ENCODE measurements at regions not wholly inside any gene's neighbourhood (a gene's known extent, or its start where the extent isn't known, plus 50 kb on each side); places are given as distances from the start of the nearest gene placed in this dataset.

DNA sequence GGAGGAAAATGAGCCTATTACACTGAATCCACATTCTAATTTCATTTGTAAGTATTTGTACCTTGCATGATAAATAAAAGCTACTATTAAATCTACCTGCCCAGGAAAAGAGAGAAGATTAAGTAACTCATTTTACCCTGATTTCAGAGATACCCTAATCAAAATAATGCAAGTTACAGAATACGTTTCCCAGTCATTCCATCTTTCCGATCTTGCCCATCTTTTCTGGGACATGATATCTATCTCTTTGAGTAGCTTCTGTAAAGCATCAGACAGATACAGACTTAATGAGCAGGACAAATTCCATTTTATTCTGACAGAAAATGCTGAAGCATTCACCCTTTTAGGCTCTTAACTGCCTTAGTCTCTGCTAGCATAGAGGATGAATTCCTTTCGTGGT is 56.6 kb downstream of the SPRY2 start:
- Histone ChIP-seq H4K20me1 (no peaks in the 10 kb centered on the region), H3K27ac (no peak overlapping the region), H3K9ac (no peak overlapping the region), H3K4me2 (no peak overlapping the region), H3K4me3 (no peak overlapping the region), H3K4me1 (no peaks in the 10 kb centered on the region), H3K9me3 (replicated peaks in 1 of 11) (peaks cover 11 to 35% (median 24%) of the 10 kb centered on the region in 11 experiments), H3K27me3 (no peaks in the 10 kb centered on the region), H3K36me3 (no peaks in the 10 kb centered on the region)
- TF ChIP-seq Cebpa-rat (IDR thresholded peaks at IDR 0.05), result no peak

DNA sequence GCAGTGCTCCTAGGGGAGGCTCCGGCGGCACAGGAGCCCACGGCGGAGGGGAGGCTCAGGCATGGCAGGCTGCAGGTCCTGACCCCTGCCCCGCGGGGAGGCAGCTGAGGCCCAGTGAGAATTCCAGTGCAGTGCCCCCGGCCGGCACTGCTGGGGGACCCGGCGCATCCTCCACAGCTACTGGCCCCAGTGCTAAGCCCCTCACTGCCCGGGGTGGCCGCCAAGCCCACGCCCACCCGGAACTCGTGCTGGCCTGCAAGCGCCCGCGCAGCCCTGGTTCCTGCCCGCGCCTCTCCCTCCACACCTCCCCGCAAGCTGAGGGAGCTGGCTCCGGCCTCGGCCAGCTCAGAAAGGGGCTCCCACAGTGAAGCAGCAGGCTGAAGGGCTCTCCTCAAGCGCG is 62.2 kb downstream of the SPRY2 start:
- Histone ChIP-seq H3K4me2 (no peak overlapping the region), H3K9me3 (replicated peaks in 1 of 11) (peaks cover 13 to 28% (median 23%) of the 10 kb centered on the region in 11 experiments), H3K4me3 (peak overlapping the region in 3 of 10 experiments; percentile 7 to 20 (median 16); a peak in 3 of 20 replicates), H3K27ac (peak overlapping the region in 1 of 11 experiments; percentile 20; a peak in 1 of 22 replicates), H3K36me3 (no peaks in the 10 kb centered on the region; a peak in 2 of 22 replicates), H3K27me3 (no peaks in the 10 kb centered on the region), H3K9ac (no peak overlapping the region), H4K20me1 (no peaks in the 10 kb centered on the region), H3K4me1 (peaks cover 23 to 36% (median 32%) of the 10 kb centered on the region in 10 experiments)
- no peak for TF ChIP-seq Cebpa-rat (IDR thresholded peaks at IDR 0.05)

DNA sequence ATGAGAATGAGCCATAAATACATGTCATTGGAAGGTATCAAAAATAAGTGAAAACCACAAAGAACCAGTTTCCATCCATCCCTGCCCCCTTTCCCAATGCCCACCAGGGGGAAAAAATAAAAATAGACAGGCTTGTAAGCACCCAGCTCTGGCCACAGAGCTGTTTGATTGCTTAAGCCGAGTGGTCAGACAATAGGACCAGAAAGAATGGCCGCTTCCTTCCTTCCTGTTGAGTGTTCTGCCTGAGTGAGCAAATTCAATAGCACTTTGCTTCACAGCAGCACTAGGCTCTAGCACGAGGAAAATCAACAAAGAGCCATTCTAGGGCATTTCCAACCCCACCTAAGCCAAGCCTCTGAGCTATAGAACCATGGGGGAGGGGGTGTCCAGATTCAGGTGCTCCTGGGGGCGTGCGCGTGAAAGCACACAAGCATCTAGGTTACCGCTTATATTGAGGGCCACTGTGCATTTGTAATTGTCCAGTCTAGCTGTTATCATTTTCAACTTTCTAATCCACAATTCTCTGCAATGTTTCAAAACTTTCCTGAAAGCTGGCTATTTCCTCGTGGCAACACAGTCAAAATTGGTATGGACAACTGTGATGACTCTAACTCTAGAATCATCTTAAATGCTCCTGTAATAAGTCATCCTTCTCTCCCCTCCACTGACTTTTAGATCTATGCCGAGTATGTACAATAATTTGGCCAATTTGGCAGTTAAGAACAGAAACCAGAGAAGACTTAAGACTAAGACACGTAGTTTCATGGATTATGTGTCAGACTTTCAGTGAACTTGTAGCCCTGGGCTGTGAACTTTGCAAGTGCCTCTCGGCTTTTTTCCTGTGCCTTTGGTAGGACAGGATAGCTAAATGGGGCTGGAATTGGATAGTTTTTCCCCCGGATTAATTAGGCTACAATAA is 64.3 kb downstream of the SPRY2 start:
- peak overlapping the region in 8 of 11 experiments; percentile 4 to 53 (median 46); a peak in 10 of 22 replicates for H3K9ac ChIP-seq
- peak overlapping the region; percentile 75 to 92 (median 81) for H3K4me2 ChIP-seq
- no peaks in the 10 kb centered on the region for H4K20me1 ChIP-seq
- peaks cover 23 to 36% (median 32%) of the 10 kb centered on the region in 10 experiments for H3K4me1 ChIP-seq
- peak overlapping the region in 6 of 10 experiments; percentile 3 to 41 (median 30); a peak in 8 of 20 replicates for H3K4me3 ChIP-seq
- H3K9me3 ChIP-seq (replicated peaks in 1 of 11), result peaks cover 17 to 32% (median 30%) of the 10 kb centered on the region in 11 experiments
- H3K27me3 ChIP-seq, result no peaks in the 10 kb centered on the region
- no peaks in the 10 kb centered on the region; a peak in 2 of 22 replicates for H3K36me3 ChIP-seq
- peak overlapping the region; percentile 6 to 78 (median 67); a peak in 19 of 22 replicates for H3K27ac ChIP-seq
- TF ChIP-seq Cebpa-rat (IDR thresholded peaks at IDR 0.05), result peak in 9 of 11 experiments; percentile 9 to 81 (median 39); a peak in 8 of 22 replicates

DNA sequence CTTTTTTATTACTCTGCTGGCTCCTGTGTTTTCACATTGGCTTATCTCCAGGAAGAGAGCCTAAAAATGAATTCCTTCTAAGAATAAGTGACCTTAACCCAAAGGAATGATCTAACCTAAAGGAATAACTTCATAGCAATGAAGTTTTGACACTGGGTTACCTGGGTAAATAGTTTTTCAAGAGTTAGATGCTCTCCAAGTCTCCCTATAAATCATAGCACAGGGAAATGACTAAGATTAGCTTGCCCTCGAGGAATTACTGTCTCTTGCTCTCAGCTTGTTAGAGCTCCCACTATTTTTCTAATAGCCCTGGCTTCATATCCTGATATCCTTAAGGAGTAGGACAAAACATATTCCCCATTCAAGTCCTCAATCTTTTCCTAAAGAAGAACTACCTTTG is 66.3 kb downstream of the SPRY2 start:
- no peaks in the 10 kb centered on the region for H4K20me1 ChIP-seq
- no peak for TF ChIP-seq Cebpa-rat (IDR thresholded peaks at IDR 0.05)

DNA sequence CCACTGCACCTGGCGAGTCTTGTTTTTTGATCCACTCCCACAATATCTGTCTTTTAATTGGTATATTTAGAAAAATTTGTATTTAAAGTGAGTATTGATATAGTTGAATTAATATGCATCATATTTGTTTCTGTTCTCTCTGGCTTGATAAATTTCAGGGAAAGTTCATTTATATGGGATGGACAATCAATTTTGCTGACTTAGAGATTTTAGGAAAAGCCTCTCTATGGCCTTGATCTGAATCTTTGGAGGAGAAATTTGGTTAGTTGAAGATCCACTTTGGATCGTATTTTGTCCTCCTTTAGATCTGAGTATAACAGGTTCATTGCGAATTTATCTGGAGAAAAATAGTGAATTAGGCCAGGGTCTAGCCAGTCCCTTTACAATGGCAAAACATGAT is 67.2 kb downstream of the SPRY2 start:
- no peak overlapping the region for H3K27ac ChIP-seq
- no peak for TF ChIP-seq Cebpa-rat (IDR thresholded peaks at IDR 0.05)
- H3K4me3 ChIP-seq, result no peak overlapping the region
- no peaks in the 10 kb centered on the region for H4K20me1 ChIP-seq
- H3K9ac ChIP-seq, result no peak overlapping the region
- H3K27me3 ChIP-seq, result no peaks in the 10 kb centered on the region
- H3K4me2 ChIP-seq, result no peak overlapping the region
- peaks cover 23 to 36% (median 32%) of the 10 kb centered on the region in 10 experiments for H3K4me1 ChIP-seq
- peaks cover 14 to 41% (median 32%) of the 10 kb centered on the region in 11 experiments for H3K9me3 ChIP-seq (replicated peaks in 1 of 11)
- no peaks in the 10 kb centered on the region; a peak in 2 of 22 replicates for H3K36me3 ChIP-seq

More for the DNA sequence above, 66.3 kb downstream of the SPRY2 start:
- H3K9me3 ChIP-seq (replicated peaks in 1 of 11), result peaks cover 17 to 43% (median 35%) of the 10 kb centered on the region in 11 experiments
- H3K4me3 ChIP-seq, result no peak overlapping the region
- no peaks in the 10 kb centered on the region for H3K27me3 ChIP-seq
- peak overlapping the region in 3 of 11 experiments; percentile 77 to 86 (median 80); a peak in 3 of 22 replicates for H3K4me2 ChIP-seq
- H3K4me1 ChIP-seq, result peaks cover 23 to 36% (median 32%) of the 10 kb centered on the region in 10 experiments
- H3K36me3 ChIP-seq, result no peaks in the 10 kb centered on the region; a peak in 2 of 22 replicates
- peak overlapping the region in 1 of 11 experiments; percentile 76; a peak in 2 of 22 replicates for H3K27ac ChIP-seq
- H3K9ac ChIP-seq, result no peak overlapping the region

DNA sequence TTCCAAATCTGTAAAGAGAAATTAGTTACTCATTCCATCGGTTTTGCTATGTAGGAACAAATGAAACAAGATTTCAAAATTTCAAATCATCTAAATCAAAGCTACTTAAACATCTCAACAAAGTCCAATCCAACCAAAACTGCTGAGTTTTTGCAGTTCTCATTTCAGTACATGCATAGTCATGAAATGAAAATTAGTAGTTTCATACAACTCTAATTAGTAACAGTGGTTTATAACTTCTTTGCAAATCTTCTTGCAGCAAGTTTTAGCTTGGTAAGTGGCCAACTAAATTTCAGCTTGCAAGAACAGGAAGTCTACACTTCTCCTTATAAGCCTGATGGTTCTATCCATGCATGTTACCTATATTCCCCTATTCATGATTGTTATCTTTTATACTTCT is 75.6 kb downstream of the SPRY2 start:
- H3K9ac ChIP-seq, result no peak overlapping the region
- no peak overlapping the region for H3K4me3 ChIP-seq
- H4K20me1 ChIP-seq, result no peaks in the 10 kb centered on the region
- H3K4me2 ChIP-seq, result no peak overlapping the region
- no peaks in the 10 kb centered on the region; a peak in 1 of 22 replicates for H3K36me3 ChIP-seq
- H3K4me1 ChIP-seq, result peaks cover 8 to 13% (median 11%) of the 10 kb centered on the region in 10 experiments; a peak in 18 of 20 replicates
- H3K27me3 ChIP-seq, result no peaks in the 10 kb centered on the region
- peaks cover 23 to 37% (median 29%) of the 10 kb centered on the region in 11 experiments for H3K9me3 ChIP-seq (replicated peaks in 1 of 11)
- H3K27ac ChIP-seq, result no peak overlapping the region
- no peak for TF ChIP-seq Cebpa-rat (IDR thresholded peaks at IDR 0.05)

DNA sequence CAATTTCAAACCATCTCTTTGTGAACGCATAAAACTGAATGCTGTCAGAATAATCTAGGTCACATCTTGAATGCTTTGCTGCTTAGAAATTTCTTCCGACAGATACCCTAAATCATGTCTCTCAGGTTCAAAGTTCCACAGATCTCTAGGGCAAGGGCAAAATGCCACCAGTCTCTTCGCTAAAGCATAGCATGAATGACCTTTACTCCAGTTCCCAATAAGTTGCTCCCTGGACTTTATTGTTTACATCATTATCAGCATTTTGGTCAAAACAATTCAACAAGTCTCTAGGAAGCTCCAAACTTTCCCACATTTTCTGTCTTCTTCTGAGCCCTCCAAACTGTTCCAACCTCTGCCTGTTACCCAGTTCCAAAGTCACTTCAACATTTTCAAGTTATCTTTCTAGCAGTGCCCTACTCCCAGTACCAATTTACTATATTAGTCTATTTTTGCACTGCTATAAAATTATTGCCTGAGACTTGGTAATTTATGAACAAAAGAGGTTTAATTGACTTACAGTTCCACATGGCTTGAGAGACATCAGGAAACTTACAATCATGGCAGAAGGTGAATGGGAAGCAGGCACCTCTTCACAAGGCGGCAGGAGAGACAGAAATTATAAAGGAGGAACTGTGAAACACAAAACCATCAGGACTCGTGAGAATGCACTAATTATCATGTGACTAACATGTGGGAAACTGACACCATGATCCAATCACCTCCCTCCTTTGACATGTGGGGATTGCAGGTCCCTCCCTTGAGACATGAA is 77.0 kb downstream of the SPRY2 start:
- H3K4me2 ChIP-seq, result no peak overlapping the region
- no peak overlapping the region for H3K27ac ChIP-seq
- H3K4me3 ChIP-seq, result no peak overlapping the region
- H3K9me3 ChIP-seq (replicated peaks in 1 of 11), result peaks cover 23 to 37% (median 29%) of the 10 kb centered on the region in 11 experiments
- H4K20me1 ChIP-seq, result no peaks in the 10 kb centered on the region
- no peaks in the 10 kb centered on the region; a peak in 1 of 22 replicates for H3K36me3 ChIP-seq
- H3K4me1 ChIP-seq, result peaks cover 8 to 13% (median 11%) of the 10 kb centered on the region in 10 experiments; a peak in 18 of 20 replicates
- no peaks in the 10 kb centered on the region for H3K27me3 ChIP-seq
- TF ChIP-seq Cebpa-rat (IDR thresholded peaks at IDR 0.05), result no peak
- H3K9ac ChIP-seq, result no peak overlapping the region

DNA sequence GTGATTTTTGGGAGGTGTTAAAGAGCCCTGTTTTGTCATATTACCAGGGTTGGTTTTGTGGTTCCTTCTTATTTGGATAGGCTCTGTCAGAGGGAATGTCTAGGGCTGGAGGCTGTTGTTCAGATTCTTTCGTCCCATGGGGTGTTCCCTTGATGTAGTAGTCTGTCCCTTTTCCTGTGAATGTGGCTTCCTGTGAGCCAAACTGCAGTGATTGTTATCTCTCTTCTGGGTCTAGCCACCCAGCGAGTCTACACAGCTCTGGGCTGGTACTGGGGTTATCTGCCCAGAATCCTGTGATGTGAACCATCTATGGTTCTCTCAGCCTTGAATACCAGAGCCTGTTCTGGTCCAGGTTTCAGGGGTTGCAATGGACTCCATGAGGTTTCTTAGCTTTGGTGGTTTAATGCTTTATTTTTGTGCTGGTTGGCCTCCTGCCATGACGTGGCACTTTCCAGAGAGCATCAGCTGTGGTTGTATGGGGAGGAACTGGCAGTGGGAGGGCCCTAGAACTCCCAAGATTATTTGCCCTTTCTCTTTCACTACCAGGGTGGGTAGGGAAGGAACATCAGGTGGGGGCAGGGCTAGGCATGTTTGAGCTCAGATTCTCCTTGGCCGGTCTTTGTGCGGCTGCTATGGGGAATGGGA is 78.8 kb downstream of the SPRY2 start:
- Histone ChIP-seq H3K4me3 (no peak overlapping the region), H4K20me1 (no peaks in the 10 kb centered on the region), H3K27me3 (no peaks in the 10 kb centered on the region), H3K27ac (peak overlapping the region in 7 of 11 experiments; percentile 20 to 66 (median 47); a peak in 12 of 22 replicates), H3K36me3 (no peaks in the 10 kb centered on the region; a peak in 1 of 22 replicates), H3K4me2 (peak overlapping the region; percentile 41 to 74 (median 56); a peak in 21 of 22 replicates), H3K9me3 (replicated peaks in 1 of 11) (peaks cover 23 to 43% (median 32%) of the 10 kb centered on the region in 11 experiments), H3K4me1 (peaks cover 8 to 13% (median 11%) of the 10 kb centered on the region in 10 experiments; a peak in 18 of 20 replicates), H3K9ac (no peak overlapping the region)
- TF ChIP-seq Cebpa-rat (IDR thresholded peaks at IDR 0.05), result no peak

Measured in BLaER1 treated with 17β-estradiol and CSF1 and Interleukin-3, amounts not matched to agents 10 nM and 100 nM (cell line).